Heart left ventricle (tissue), 13 donors: ENCODE measurements at regions not wholly inside any gene's neighbourhood (a gene's known extent, or its start where the extent isn't known, plus 50 kb on each side); places are given as distances from the start of the nearest gene placed in this dataset.

Experiments
- POLR2A ChIP-seq, 2 donors: fragments of 450-650 bp; IDR thresholded peaks; one replicate each; pipeline ENCODE4 v1.6.1; 2017; ENCODE audit warnings: antibody characterized with exemption in 2 of 2, mild to moderate bottlenecking in 2 of 2, moderate library complexity in 2 of 2
- TF ChIP-seq, protein P1 (sequence below), 12 donors: fragments of 200-600 bp; sonication (generic) in 4 of 12; IDR thresholded peaks; one replicate each; pipeline versions ENCODE4 v1.5.0 to v1.8.0; 2018 to 2022; ENCODE audit warnings: antibody characterized with exemption in 12 of 12, mild to moderate bottlenecking in 5 of 12
- donor health status: ischemic (EF 13 %, LVEDD 7.1; RV severe dilation, severe dysfunction).
- donor health status: DM: no; HTN: yes; CAD: no.
- donor health status: DM: no; HTN: no; CAD: no.
- donor health status: ischemic (EF 25% LVEDD 6.9; RV normal size, moderate dysfunction).
- donor health status: ischemic (EF 25% LVEDD 5.7; RV mildly dilated, moderate dysfunction).
- donor health status: ischemic (EF 35%, LVEDD 5.7; RV mildly dilated, moderate dysfunction).
- donor health status: nonischemic (EF 11% LVEDD 7.7; RV severe dilation, severe dysfunction).
- donor health status: DM: yes; HTN: yes; CAD: no.
- donor health status: PGD.
- donor health status: ischemic (EF 29% LVEDD 5.4; RV normal size, mild dysfunction).
- donor health status: nonischemic (EF 23%, LVEDD 6.1; RV moderate dilation, normal function).

- TF ChIP-seq, protein P1, sequence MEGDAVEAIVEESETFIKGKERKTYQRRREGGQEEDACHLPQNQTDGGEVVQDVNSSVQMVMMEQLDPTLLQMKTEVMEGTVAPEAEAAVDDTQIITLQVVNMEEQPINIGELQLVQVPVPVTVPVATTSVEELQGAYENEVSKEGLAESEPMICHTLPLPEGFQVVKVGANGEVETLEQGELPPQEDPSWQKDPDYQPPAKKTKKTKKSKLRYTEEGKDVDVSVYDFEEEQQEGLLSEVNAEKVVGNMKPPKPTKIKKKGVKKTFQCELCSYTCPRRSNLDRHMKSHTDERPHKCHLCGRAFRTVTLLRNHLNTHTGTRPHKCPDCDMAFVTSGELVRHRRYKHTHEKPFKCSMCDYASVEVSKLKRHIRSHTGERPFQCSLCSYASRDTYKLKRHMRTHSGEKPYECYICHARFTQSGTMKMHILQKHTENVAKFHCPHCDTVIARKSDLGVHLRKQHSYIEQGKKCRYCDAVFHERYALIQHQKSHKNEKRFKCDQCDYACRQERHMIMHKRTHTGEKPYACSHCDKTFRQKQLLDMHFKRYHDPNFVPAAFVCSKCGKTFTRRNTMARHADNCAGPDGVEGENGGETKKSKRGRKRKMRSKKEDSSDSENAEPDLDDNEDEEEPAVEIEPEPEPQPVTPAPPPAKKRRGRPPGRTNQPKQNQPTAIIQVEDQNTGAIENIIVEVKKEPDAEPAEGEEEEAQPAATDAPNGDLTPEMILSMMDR (IDR thresholded peaks at IDR 0.05): no peak
- no peak for TF ChIP-seq POLR2A (IDR thresholded peaks at IDR 0.05)
Measured at GRCh38 chr6:25169961-25170360, 109.2 kb upstream of the CARMIL1 start.
